ENCODE measurements at regions not wholly inside any gene's neighbourhood (a gene's known extent, or its start where the extent isn't known, plus 50 kb on each side); places are given as distances from the start of the nearest gene placed in this dataset.

GRCh38 chr12:77630344-77630743, 200.3 kb upstream of the NAV3 start:
- no peak for TF ChIP-seq CTCF (IDR thresholded peaks at IDR 0.05; ENCODE audit: insufficient read depth, low read length, poor library complexity, severe bottlenecking)
- no peak for DNase-seq (ENCODE audit: extremely low read depth, insufficient read length)
- H3K27me3 ChIP-seq (replicated peaks; ENCODE audit: control insufficient read depth, insufficient read depth, low read length), result no peaks in the 10 kb centered on the region
- H3K4me3 ChIP-seq (replicated peaks; ENCODE audit: low read depth, low read length), result no peak overlapping the region
- no peaks in the 10 kb centered on the region for H3K36me3 ChIP-seq (ENCODE audit: control insufficient read depth, insufficient read depth, low read length)

GRCh38 chr12:77629141-77629540, 201.6 kb upstream of the NAV3 start:
- TF ChIP-seq CTCF (IDR thresholded peaks at IDR 0.05; ENCODE audit: insufficient read depth, low read length, poor library complexity, severe bottlenecking), result no peak
- DNase-seq (ENCODE audit: extremely low read depth, insufficient read length), result no peak
- H3K36me3 ChIP-seq (ENCODE audit: control insufficient read depth, insufficient read depth, low read length), result no peaks in the 10 kb centered on the region
- no peaks in the 10 kb centered on the region for H3K27me3 ChIP-seq (replicated peaks; ENCODE audit: control insufficient read depth, insufficient read depth, low read length)
- no peak overlapping the region for H3K4me3 ChIP-seq (replicated peaks; ENCODE audit: low read depth, low read length)

- no peak overlapping the region for H3K4me3 ChIP-seq (replicated peaks; ENCODE audit: low read depth, low read length)
- no peaks in the 10 kb centered on the region for H3K36me3 ChIP-seq (ENCODE audit: control insufficient read depth, insufficient read depth, low read length)
- no peaks in the 10 kb centered on the region for H3K27me3 ChIP-seq (replicated peaks; ENCODE audit: control insufficient read depth, insufficient read depth, low read length)
- DNase-seq (ENCODE audit: extremely low read depth, insufficient read length), result no peak
- no peak for TF ChIP-seq CTCF (IDR thresholded peaks at IDR 0.05; ENCODE audit: insufficient read depth, low read length, poor library complexity, severe bottlenecking)
These were observed 205.3 kb upstream of the NAV3 start for GRCh38 chr12:77625441-77625840.

- Histone ChIP-seq H3K4me3 (replicated peaks; ENCODE audit: low read depth, low read length) (no peak overlapping the region), H3K27me3 (replicated peaks; ENCODE audit: control insufficient read depth, insufficient read depth, low read length) (no peaks in the 10 kb centered on the region), H3K36me3 (ENCODE audit: control insufficient read depth, insufficient read depth, low read length) (no peaks in the 10 kb centered on the region)
- DNase-seq (ENCODE audit: extremely low read depth, insufficient read length), result no peak
- no peak for TF ChIP-seq CTCF (IDR thresholded peaks at IDR 0.05; ENCODE audit: insufficient read depth, low read length, poor library complexity, severe bottlenecking)
These were observed 211.3 kb upstream of the NAV3 start for GRCh38 chr12:77619425-77619824.

GRCh38 chr12:77617818-77618217, 212.9 kb upstream of the NAV3 start:
- TF ChIP-seq CTCF (IDR thresholded peaks at IDR 0.05; ENCODE audit: insufficient read depth, low read length, poor library complexity, severe bottlenecking), result no peak
- Histone ChIP-seq H3K4me3 (replicated peaks; ENCODE audit: low read depth, low read length) (no peak overlapping the region), H3K27me3 (replicated peaks; ENCODE audit: control insufficient read depth, insufficient read depth, low read length) (no peaks in the 10 kb centered on the region), H3K36me3 (ENCODE audit: control insufficient read depth, insufficient read depth, low read length) (no peaks in the 10 kb centered on the region)
- DNase-seq (ENCODE audit: extremely low read depth, insufficient read length), result no peak

GRCh38 chr12:77615332-77615731, 215.4 kb upstream of the NAV3 start:
- peak; percentile 20 for TF ChIP-seq CTCF (IDR thresholded peaks at IDR 0.05; ENCODE audit: insufficient read depth, low read length, poor library complexity, severe bottlenecking)
- H3K27me3 ChIP-seq (replicated peaks; ENCODE audit: control insufficient read depth, insufficient read depth, low read length), result no peaks in the 10 kb centered on the region
- no peak for DNase-seq (ENCODE audit: extremely low read depth, insufficient read length)
- no peak overlapping the region for H3K4me3 ChIP-seq (replicated peaks; ENCODE audit: low read depth, low read length)
- no peaks in the 10 kb centered on the region for H3K36me3 ChIP-seq (ENCODE audit: control insufficient read depth, insufficient read depth, low read length)
